HepG2 (cell line): ENCODE measurements at regions not wholly inside any gene's neighbourhood (a gene's known extent, or its start where the extent isn't known, plus 50 kb on each side); places are given as distances from the start of the nearest gene placed in this dataset.

Experiments
- ARID2 ChIP-seq: sonication (generic); formaldehyde crosslinking; IDR thresholded peaks from 2 replicates; pipeline ENCODE4 v1.8.1; 2022; ENCODE audit warnings: mild to moderate bottlenecking, missing genetic modification reagents, borderline replicate concordance
- ATRX ChIP-seq: sonication (generic); formaldehyde crosslinking; IDR thresholded peaks from 2 replicates; pipeline ENCODE4 v1.4.0; 2020; ENCODE audit warnings: missing genetic modification reagents, borderline replicate concordance
- BATF2 ChIP-seq: sonication (generic); formaldehyde crosslinking; IDR thresholded peaks from 2 replicates; pipeline ENCODE4 v1.8.0; 2022; ENCODE audit warnings: mild to moderate bottlenecking, missing genetic modification reagents, moderate library complexity
- BRCA1 ChIP-seq: sonication (generic); formaldehyde crosslinking; IDR thresholded peaks from 2 replicates; pipeline ENCODE4 v1.4.0; 2020; ENCODE audit warnings: missing genetic modification reagents
- CREBL2 ChIP-seq: sonication (generic); formaldehyde crosslinking; IDR thresholded peaks from 2 replicates; pipeline ENCODE4 v1.8.1; 2023; ENCODE audit warnings: missing genetic modification reagents, mild to moderate bottlenecking, borderline replicate concordance
- DDIT3 ChIP-seq: sonication (generic); formaldehyde crosslinking; IDR thresholded peaks from 2 replicates; pipeline ENCODE4 v1.4.0; 2020; ENCODE audit warnings: mild to moderate bottlenecking, missing genetic modification reagents
- FOXA1 ChIP-seq, 2 experiments: fragments of 450-650 bp in 1 of 2; sonication (generic) in 1 of 2; formaldehyde crosslinking in 1 of 2; IDR thresholded peaks; 2 replicates each; pipeline versions ENCODE4 v1.4.0 to v1.6.1; 2016 to 2020; ENCODE audit warnings: missing genetic modification reagents in 1 of 2
- HIVEP1 ChIP-seq: sonication (generic); formaldehyde crosslinking; IDR thresholded peaks from 2 replicates; pipeline ENCODE4 v1.4.0; 2020; ENCODE audit warnings: mild to moderate bottlenecking, missing genetic modification reagents
- MYPOP ChIP-seq: sonication (generic); formaldehyde crosslinking; IDR thresholded peaks from 2 replicates; pipeline ENCODE4 v1.8.1; 2023; ENCODE audit warnings: mild to moderate bottlenecking, moderate library complexity, missing genetic modification reagents
- PAXIP1 ChIP-seq: sonication (generic); formaldehyde crosslinking; conservative IDR thresholded peaks from 2 replicates; pipeline ENCODE4 v1.4.0; 2020; ENCODE audit warnings: mild to moderate bottlenecking, missing genetic modification reagents, moderate library complexity
- POLR2AphosphoS2 ChIP-seq: IDR thresholded peaks from 2 replicates; pipeline ENCODE4 v1.6.1; 2011; ENCODE audit warnings: low read depth, low read length, improper control_type of control experiment
- RAD21 ChIP-seq: fragments of 450-650 bp; formaldehyde crosslinking; IDR thresholded peaks from 2 replicates; pipeline ENCODE4 v1.5.0; 2020; ENCODE audit warnings: mild to moderate bottlenecking
- RNF2 ChIP-seq: fragments of 450-650 bp; conservative IDR thresholded peaks from 2 replicates; pipeline ENCODE4 v1.6.1; 2016; ENCODE audit warnings: low read depth
- SNAPC5 ChIP-seq: sonication (generic); formaldehyde crosslinking; IDR thresholded peaks from 2 replicates; pipeline ENCODE4 v1.8.1; 2023; ENCODE audit warnings: mild to moderate bottlenecking, missing genetic modification reagents, borderline replicate concordance
- SP140L ChIP-seq: sonication (generic); formaldehyde crosslinking; IDR thresholded peaks from 2 replicates; pipeline ENCODE4 v1.4.0; 2020; ENCODE audit warnings: missing genetic modification reagents, borderline replicate concordance
- TEF ChIP-seq: sonication (generic); formaldehyde crosslinking; IDR thresholded peaks from 2 replicates; pipeline ENCODE4 v1.5.0; 2020; ENCODE audit warnings: missing genetic modification reagents
- ZFP90 ChIP-seq: sonication (generic); formaldehyde crosslinking; IDR thresholded peaks from 2 replicates; pipeline ENCODE4 v1.8.0; 2022; ENCODE audit warnings: missing genetic modification reagents, mild to moderate bottlenecking, inconsistent platforms, borderline replicate concordance
- ZNF382 ChIP-seq: sonication (generic); formaldehyde crosslinking; IDR thresholded peaks from 2 replicates; pipeline ENCODE4 v1.5.0; 2020; ENCODE audit warnings: missing genetic modification reagents, mild to moderate bottlenecking, borderline replicate concordance
- ZNF547 ChIP-seq: sonication (generic); formaldehyde crosslinking; IDR thresholded peaks from 2 replicates; pipeline ENCODE4 v1.5.1; 2020; ENCODE audit warnings: mild to moderate bottlenecking, missing genetic modification reagents
- ZNF563 ChIP-seq: sonication (generic); formaldehyde crosslinking; IDR thresholded peaks from 2 replicates; pipeline ENCODE4 v1.8.0; 2022; ENCODE audit warnings: mild to moderate bottlenecking, moderate library complexity, missing genetic modification reagents
- ZNF644 ChIP-seq: IDR thresholded peaks from 2 replicates; pipeline ENCODE4 v1.6.1; 2016; ENCODE audit warnings: low read depth
- ZNF790 ChIP-seq: sonication (generic); formaldehyde crosslinking; IDR thresholded peaks from 2 replicates; pipeline ENCODE4 v1.8.0; 2022; ENCODE audit warnings: missing genetic modification reagents, mild to moderate bottlenecking, borderline replicate concordance
- ZNF83 ChIP-seq: sonication (generic); formaldehyde crosslinking; IDR thresholded peaks from 2 replicates; pipeline ENCODE4 v1.4.0; 2020; ENCODE audit warnings: missing genetic modification reagents, mild to moderate bottlenecking, borderline replicate concordance

- TF ChIP-seq CREBL2 (CRISPR knock-in tag) (no peak), POLR2AphosphoS2 (no peak), ZNF83 (CRISPR knock-in tag) (no peak), RNF2 (no peak), HIVEP1 (CRISPR knock-in tag) (no peak), SNAPC5 (CRISPR knock-in tag) (no peak), ZNF563 (no peak), RAD21 (CRISPR knock-in tag) (no peak), PAXIP1 (CRISPR knock-in tag) (peak; percentile 88), ZNF790 (CRISPR knock-in tag) (no peak), BATF2 (CRISPR knock-in tag) (no peak), MYPOP (CRISPR knock-in tag) (no peak), BRCA1 (no peak), FOXA1 (IDR thresholded peaks at IDR 0.05) (no peak), FOXA1 (CRISPR knock-in tag; IDR thresholded peaks at IDR 0.05) (peak; percentile 90), TEF (CRISPR knock-in tag) (no peak; the same call in 1 of the 2 replicates), ARID2 (CRISPR knock-in tag) (no peak), ZFP90 (CRISPR knock-in tag) (no peak), ZNF547 (no peak), SP140L (CRISPR knock-in tag) (peak; percentile 45; the same call in 1 of the 2 replicates), DDIT3 (CRISPR knock-in tag) (no peak), ATRX (CRISPR knock-in tag) (no peak), ZNF644 (CRISPR knock-in tag) (peak; percentile 62; the same call in 1 of the 2 replicates), ZNF382 (no peak)
Measured at GRCh38 chr2:62568983-62569837, 63.2 kb upstream of the TMEM17 start (continued).
